ENCODE measurements at regions not wholly inside any gene's neighbourhood (a gene's known extent, or its start where the extent isn't known, plus 50 kb on each side); places are given as distances from the start of the nearest gene placed in this dataset.
"Not testable (repeated sequence)": the region's sequence is repeated elsewhere in the genome, so short reads cannot be mapped to it uniquely, and the experiment has no call there.

DNA sequence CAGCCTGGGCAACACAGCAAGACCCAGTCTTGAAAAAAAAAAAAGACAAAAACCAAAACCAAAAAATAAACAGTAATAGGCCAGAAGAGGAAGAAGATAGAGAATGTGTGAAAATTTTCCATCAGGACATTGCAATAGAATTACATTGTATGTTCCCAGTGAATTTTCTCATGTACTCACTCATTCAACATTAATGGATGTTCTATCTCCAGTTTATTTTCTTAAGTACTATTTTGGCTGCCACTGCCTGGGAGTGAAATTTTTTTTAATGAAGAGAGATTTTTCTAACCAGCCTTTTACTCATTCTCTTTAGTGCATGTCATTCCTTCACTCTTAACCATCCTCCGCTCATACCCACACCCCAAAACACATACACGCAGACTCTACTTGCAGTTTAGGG lies 282.8 kb downstream of the ALDH8A1 start:
- FAIRE-seq: no peak

GRCh38 chr6:134666125-134666524 lies 283.8 kb downstream of the ALDH8A1 start:
- FAIRE-seq: no peak

- FAIRE-seq: no peak
Measured at GRCh38 chr6:134665029-134665723, 284.7 kb downstream of the ALDH8A1 start.

GRCh38 chr6:134663800-134664535 lies 285.9 kb downstream of the ALDH8A1 start:
- peak; percentile 12 for FAIRE-seq

DNA sequence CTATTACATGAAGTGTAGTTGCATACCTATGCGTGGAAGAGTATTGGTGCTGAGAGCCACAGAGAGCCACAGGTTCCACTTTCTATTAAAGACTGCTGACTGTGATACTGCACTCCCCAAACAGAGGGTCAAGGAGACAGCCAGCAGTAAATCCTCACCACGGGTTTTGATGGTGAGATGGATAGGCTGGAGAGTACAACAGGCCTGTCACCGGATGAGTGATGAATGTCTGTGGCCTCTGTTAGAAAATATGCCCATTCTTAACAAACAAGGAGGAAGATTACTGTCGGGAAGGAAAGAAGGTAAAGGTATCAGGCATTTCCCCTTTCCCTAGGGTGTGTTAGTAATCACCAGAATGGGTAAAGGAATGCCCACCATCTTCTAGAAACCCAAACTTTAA lies 286.5 kb downstream of the ALDH8A1 start:
- no peak for FAIRE-seq

DNA sequence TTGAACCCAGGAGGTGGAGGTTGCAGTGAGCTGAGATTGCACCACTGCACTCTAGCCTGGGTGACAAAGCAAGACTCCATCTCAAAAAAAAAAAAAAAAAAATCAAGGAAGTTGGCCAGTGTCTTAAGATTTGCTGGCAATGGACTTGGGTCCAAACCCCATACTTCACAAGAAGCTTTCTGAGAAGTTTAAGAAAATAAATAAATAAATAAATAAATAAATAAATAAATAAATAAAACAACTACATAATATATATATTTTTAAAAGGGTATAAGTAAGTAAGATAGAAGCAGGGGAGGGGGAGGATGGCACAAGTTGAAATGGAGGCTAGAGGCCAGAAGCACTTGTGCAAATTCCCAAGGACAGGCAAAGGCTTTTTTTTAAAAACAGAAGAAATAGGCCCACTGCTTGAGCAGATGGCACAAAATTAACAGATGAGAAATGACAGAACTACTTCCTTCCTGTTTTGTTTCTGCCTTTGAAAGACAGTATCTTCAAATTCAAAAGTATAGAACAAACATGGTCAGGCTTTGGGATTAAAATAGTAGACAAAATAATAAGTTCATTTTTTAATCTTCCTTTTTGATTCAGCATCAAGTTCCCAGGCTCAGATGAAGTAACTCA lies 287.7 kb downstream of the ALDH8A1 start:
- no peak for FAIRE-seq

GRCh38 chr6:134659885-134660284 lies 290.0 kb downstream of the ALDH8A1 start:
- not testable (repeated sequence) for FAIRE-seq

GRCh38 chr6:134658596-134658995 lies 291.3 kb downstream of the ALDH8A1 start:
- FAIRE-seq: no peak

DNA sequence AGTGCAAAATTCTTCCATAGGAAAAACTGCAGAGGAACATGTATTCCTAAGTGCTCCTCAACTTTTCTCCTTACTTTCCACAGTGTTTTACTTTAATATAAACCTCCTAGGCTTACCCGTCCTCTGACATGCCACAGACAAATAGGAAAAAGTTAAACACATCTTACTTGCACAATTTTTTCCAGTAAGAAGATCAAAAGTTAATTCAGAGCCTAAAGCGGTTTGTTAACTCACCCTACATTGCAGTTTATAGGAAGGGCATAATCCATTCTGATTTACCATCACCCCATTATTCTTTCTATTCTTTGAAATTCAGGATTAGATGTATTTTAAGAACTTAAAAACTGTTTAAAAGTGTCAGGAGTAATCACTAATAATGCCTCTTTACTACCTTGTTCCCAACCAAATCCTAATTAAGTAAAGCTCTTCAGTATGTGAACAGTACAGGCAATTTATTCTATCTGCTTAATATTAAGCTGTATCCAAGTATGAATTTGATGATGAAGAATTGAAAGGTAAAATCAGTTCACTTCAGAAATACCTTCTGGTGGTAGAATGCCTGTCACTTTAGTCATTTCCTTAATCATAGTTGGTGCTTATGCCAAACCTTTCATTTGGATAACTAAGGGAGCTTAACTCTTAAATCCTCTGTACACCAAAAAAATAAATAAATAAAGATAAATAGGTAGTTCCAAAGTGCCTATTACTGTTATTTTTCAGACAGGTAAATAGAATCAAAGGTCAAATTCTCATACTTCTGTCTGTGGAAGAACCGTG lies 292.0 kb downstream of the ALDH8A1 start:
- FAIRE-seq: no peak

DNA sequence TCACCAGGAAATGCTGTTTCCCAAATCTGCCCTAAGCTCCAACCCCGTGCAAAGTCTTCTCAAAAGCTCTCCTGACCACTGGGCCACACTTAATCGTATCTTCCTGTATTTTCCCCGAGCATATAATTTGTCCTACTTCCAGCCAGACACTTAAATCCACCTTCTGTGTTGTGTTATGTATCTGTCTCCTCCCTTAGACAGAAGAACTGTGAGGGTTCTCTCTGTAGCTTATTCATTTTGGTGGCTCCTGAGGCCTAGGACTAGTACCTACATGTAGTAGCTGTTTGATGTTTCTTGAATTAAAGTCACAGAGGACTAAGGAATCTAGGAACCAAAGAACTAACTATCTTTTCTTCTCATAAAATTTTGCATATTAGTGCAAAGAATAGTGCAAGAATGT lies 292.6 kb downstream of the ALDH8A1 start:
- no peak for FAIRE-seq

GRCh38 chr6:134654751-134655150 lies 295.1 kb downstream of the ALDH8A1 start:
- FAIRE-seq: no peak

DNA sequence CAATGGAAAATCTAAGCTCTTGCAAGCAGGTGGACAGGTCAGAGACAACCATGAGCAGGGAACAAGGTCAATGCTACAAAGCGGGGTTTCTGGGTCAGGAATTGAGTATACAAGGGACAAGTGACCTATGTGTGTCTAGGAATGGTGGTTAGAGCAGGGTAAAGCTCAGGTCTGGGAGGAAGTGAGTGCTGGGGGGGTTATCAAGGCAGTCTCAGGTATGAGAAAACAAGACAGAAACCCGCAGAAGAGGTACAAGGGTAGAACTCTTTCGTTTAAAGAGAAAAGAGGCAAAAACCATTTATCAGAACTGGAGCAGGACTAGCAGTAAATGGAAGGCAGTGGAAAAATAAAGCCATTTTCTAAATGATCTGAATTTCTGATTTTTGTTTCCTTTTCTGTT lies 298.4 kb downstream of the ALDH8A1 start:
- FAIRE-seq: no peak

- FAIRE-seq: no peak
Measured at GRCh38 chr6:134647861-134648260, 302.0 kb downstream of the ALDH8A1 start.

DNA sequence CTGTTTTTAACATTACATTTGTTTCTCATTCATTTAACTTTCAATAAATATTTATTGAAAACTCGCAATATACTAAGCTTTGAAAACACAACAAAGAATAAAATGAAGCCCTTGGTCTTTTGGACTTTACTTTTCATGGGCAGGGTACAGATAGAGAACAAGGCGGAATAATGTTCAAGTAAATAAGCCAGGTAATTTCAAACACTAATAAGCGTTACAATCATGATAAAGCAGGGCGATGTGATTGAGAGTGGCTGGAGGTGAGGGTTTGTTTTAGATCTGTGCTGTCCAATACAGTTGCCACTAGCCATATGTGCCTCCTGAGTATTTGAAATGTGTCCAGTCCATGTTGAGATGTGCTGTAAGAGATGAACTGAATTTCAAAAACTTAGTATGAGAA lies 307.1 kb downstream of the ALDH8A1 start:
- FAIRE-seq: no peak

DNA sequence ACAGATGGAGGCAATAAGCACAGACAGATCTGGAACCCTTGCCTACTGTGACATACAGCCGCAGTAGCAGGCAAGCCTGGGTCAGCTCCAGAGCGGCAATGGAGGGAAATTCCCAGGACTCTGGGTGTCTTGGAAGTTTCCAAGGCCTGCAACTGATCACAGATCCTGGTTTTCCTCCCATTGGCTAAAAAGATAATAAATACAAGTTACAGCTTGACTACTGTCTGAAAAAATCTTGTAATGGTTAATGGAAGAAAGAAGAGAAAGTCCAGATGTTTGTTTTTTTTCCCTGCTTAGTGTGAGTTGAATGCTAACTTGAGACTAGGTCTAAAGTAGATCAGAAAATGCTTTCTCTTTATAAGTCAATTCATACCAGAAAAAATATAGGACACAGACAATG lies 307.6 kb downstream of the ALDH8A1 start:
- FAIRE-seq: peak; percentile 64

DNA sequence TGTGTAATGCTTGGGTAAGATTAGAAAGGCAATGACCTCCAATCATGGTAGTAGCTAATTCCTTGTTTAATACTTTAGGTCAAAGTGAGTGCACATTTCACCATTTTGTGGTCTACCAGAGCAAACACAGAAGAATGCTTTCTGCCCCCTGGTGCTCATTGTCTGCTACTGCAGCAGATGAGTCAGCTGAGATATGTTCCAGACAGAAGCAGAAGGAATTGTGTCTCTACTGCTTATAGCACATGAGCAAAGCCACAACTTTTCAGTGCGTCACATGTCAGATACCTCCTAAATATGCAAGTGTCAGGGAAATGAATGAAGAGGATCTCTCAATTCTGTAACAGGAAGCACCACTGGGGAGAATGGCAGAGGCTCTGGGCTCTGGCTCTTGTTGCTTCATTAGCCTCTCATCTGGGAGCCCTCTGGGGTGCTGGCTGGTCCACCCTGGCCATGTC lies 308.9 kb downstream of the ALDH8A1 start:
- no peak for FAIRE-seq

- FAIRE-seq: no peak
Measured at GRCh38 chr6:134640229-134640628, 309.7 kb downstream of the ALDH8A1 start.

- no peak for FAIRE-seq
Measured at GRCh38 chr6:134637847-134638437, 312.0 kb downstream of the ALDH8A1 start.

GRCh38 chr6:134637282-134637681 lies 312.6 kb downstream of the ALDH8A1 start:
- FAIRE-seq: no peak

GRCh38 chr6:134636186-134636799 lies 313.6 kb downstream of the ALDH8A1 start:
- FAIRE-seq: no peak

DNA sequence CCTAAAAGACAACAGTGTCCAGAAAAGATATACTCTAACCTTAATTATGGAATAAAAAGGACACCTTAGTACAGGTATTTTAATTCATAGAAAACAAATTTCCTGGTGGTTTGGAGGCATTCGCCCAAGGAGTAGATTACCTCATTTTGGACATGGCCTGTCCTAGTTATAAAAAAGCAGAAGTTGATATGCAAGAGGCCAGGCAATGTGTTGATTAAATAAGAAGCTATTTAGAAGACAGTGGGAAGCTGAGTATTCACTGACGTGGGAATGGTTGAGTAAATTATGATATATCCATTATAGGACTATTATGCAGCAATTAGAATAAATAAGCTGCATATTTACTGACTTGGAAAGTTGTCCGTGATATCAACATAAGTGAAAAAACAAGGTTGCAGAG lies 314.9 kb downstream of the ALDH8A1 start:
- FAIRE-seq: no peak

DNA sequence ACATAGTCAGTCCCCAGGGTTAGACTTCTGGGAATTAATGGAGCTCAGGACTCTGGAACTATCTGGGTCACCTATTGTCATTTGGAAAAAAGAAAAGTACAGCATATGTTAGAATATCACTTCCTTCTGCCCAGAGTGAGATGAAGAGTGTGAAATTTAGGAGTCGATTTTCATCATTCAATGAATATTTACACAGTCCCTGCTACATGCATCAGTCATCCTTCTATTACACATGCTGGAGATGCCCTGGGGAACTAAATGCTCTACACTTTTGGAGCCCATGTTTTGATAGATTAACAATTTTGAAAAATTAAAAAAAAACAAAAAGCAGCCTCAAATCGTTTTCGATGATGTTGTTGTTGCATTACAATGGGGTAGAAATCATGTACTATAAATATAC lies 315.4 kb downstream of the ALDH8A1 start:
- FAIRE-seq: no peak
